K562 (cell line): ENCODE measurements at regions not wholly inside any gene's neighbourhood (a gene's known extent, or its start where the extent isn't known, plus 50 kb on each side); places are given as distances from the start of the nearest gene placed in this dataset.

Experiments used
- ATAC-seq: fragments of 200-7000 bp; cut with Tn5 transposase; 3 replicates; pipeline ENCODE4 v1.9.1; 2020; ENCODE audit warnings: moderate library complexity
- BruUV-seq: library from RNA; stranded (reverse); fragments of 400-500 nt; replicated peaks from 2 replicates; lab custom pipeline; 2021; lab: Mats Ljungman, UMichigan
- CTCF ChIA-PET: fragments of 300-600 bp; formaldehyde crosslinking; extraction: SDS; loops from one replicate; lab custom pipeline; 2021; ENCODE audit warnings: low intra/inter-chr PET ratio; lab: Yijun Ruan, JAX
- POLR2A ChIA-PET: fragments of 300-600, 350-650 bp; sonication (Branson Sonifier 250); formaldehyde crosslinking; extraction: SDS; loops from one replicate; lab custom pipeline; 2021; ENCODE audit warnings: antibody characterized with exemption, inconsistent platforms; lab: Yijun Ruan, JAX
- DNase-seq, 4 experiments: peaks; one replicate each; pipeline versions ENCODE4 v3.0.0 to v3.0.0-alpha.2; 2011 to 2018; ENCODE audit warnings: low spot score in 3 of 4, mixed read lengths in 3 of 4; ENCODE audit errors: extremely low read depth in 1 of 4
- FAIRE-seq: peaks from 2 replicates; lab custom pipeline; 2011; peaks lifted over from hg19 to GRCh38; lab: Jason Lieb, UNC
- H2AFZ ChIP-seq: 2 replicates; pipeline ENCODE4 v1.6.0; 2011; ENCODE audit warnings: low read depth, low read length, control low read depth, inconsistent platforms
- H3K27ac ChIP-seq: fragments of 200-600 bp; 3 replicates; pipeline ENCODE4 v1.8.0; 2011; ENCODE audit warnings: low read depth, mild to moderate bottlenecking, control low read depth, inconsistent platforms, low read length, moderate library complexity, mixed read lengths; ENCODE audit errors: extremely low read depth
- H3K27me3 ChIP-seq, 2 experiments: fragments of 300-600 bp in 1 of 2; 2 replicates in 1 of 2; 3 replicates in 1 of 2; pipeline versions ENCODE4 v1.6.0 to v1.8.0; 2011; ENCODE audit warnings: inconsistent platforms in 2 of 2, low read length in 2 of 2, mild to moderate bottlenecking in 1 of 2, mixed read lengths in 1 of 2, moderate library complexity in 1 of 2; ENCODE audit not compliant: control insufficient read depth in 2 of 2, insufficient read depth in 2 of 2
- H3K36me3 ChIP-seq: fragments of 300-600 bp; 3 replicates; pipeline ENCODE4 v1.8.0; 2011; ENCODE audit warnings: mild to moderate bottlenecking, low read length, inconsistent platforms; ENCODE audit not compliant: control insufficient read depth, insufficient read depth
- H3K4me1 ChIP-seq, 2 experiments: fragments of 200-600 bp in 1 of 2; replicated peaks in 1 of 2; 2 replicates in 1 of 2; 3 replicates in 1 of 2; pipeline versions ENCODE4 v1.5.1 to v1.8.0; 2011; ENCODE audit warnings: inconsistent platforms in 2 of 2, low read length in 2 of 2, mild to moderate bottlenecking in 1 of 2, mixed read lengths in 1 of 2, moderate library complexity in 1 of 2; ENCODE audit not compliant: control insufficient read depth in 2 of 2, insufficient read depth in 2 of 2
- H3K4me2 ChIP-seq: 2 replicates; pipeline ENCODE4 v1.6.1; 2011; ENCODE audit warnings: low read length, control low read depth, inconsistent platforms, mixed read lengths; ENCODE audit not compliant: insufficient read depth
- H3K4me3 ChIP-seq: fragments of 200-600 bp; sonication (generic), shearing (Covaris generic); 2 replicates; pipeline ENCODE4 v1.5.1; 2016; ENCODE audit warnings: control low read depth, inconsistent platforms
- H3K79me2 ChIP-seq: fragments of 200-600 bp; 3 replicates; pipeline ENCODE4 v1.8.0; 2011; ENCODE audit warnings: low read length, inconsistent platforms; ENCODE audit not compliant: control insufficient read depth, insufficient read depth
- H3K9ac ChIP-seq, 2 experiments: 2 replicates each; pipeline versions ENCODE4 v1.6.0 to v1.6.1; 2011; ENCODE audit warnings: low read depth in 2 of 2, low read length in 2 of 2, control low read depth in 1 of 2, inconsistent platforms in 1 of 2, mild to moderate bottlenecking in 1 of 2, mixed read lengths in 1 of 2; ENCODE audit not compliant: insufficient read depth in 1 of 2
- H3K9me1 ChIP-seq: one replicate; pipeline ENCODE4 v1.6.0; 2011; ENCODE audit warnings: inconsistent platforms, mild to moderate bottlenecking, low read length, moderate library complexity; ENCODE audit not compliant: control insufficient read depth, insufficient read depth
- H3K9me3 ChIP-seq: replicated peaks from 2 replicates; pipeline ENCODE4 v1.5.1; 2011; ENCODE audit warnings: low read depth, low read length, inconsistent platforms; ENCODE audit not compliant: control insufficient read depth, insufficient read depth
- H4K20me1 ChIP-seq: replicated peaks from 2 replicates; pipeline ENCODE4 v1.6.1; 2011; ENCODE audit warnings: low read length, inconsistent platforms, mixed read lengths; ENCODE audit not compliant: control insufficient read depth, insufficient read depth
- CBX1 ChIP-seq: sonication (generic); IDR thresholded peaks from 2 replicates; pipeline ENCODE4 v1.6.1; 2016; ENCODE audit warnings: antibody characterized with exemption, low read depth, mild to moderate bottlenecking
- CHD1 ChIP-seq: fragments of 200-600 bp; sonication (generic); IDR thresholded peaks from one replicate; pipeline ENCODE4 v1.6.1; 2012; ENCODE audit warnings: mild to moderate bottlenecking, moderate library complexity, low read length, inconsistent platforms
- CHD2 ChIP-seq: IDR thresholded peaks from 2 replicates; pipeline ENCODE4 v1.6.1; 2011; ENCODE audit warnings: low read depth, low read length
- CTBP1 ChIP-seq: fragments of 450-650 bp; IDR thresholded peaks from 2 replicates; pipeline ENCODE4 v1.6.1; 2016; ENCODE audit warnings: borderline replicate concordance
- CTCF ChIP-seq, 3 experiments: IDR thresholded peaks in 2 of 3; conservative IDR thresholded peaks in 1 of 3; 2 replicates each; pipeline ENCODE4 v1.5.1; 2011 to 2012; ENCODE audit warnings: low read length in 3 of 3, mild to moderate bottlenecking in 3 of 3, control low read depth in 2 of 3, improper control_type of control experiment in 1 of 3, inconsistent platforms in 1 of 3, low read depth in 1 of 3, mixed read lengths in 1 of 3, moderate library complexity in 1 of 3; ENCODE audit not compliant: insufficient read depth in 2 of 3
- ELF2 ChIP-seq: fragments of 250-450 bp; sonication (Bioruptor Pico); IDR thresholded peaks from 2 replicates; pipeline ENCODE4 v1.5.0; 2021; ENCODE audit warnings: mild to moderate bottlenecking
- HINFP ChIP-seq: fragments of 450-650 bp; conservative IDR thresholded peaks from 2 replicates; pipeline ENCODE4 v1.6.1; 2016; ENCODE audit warnings: missing genetic modification characterization, low read depth, mild to moderate bottlenecking, control low read depth, missing compliant biosample characterization
- MAFF ChIP-seq: IDR thresholded peaks from 2 replicates; pipeline ENCODE4 v1.6.1; 2012; ENCODE audit warnings: low read length, improper control_type of control experiment
- MAFG ChIP-seq: fragments of 450-650 bp; conservative IDR thresholded peaks from 2 replicates; pipeline ENCODE4 v1.6.1; 2016; ENCODE audit warnings: missing genetic modification characterization, missing compliant biosample characterization
- PHF21A ChIP-seq: fragments of 450-650 bp; IDR thresholded peaks from 2 replicates; pipeline ENCODE4 v1.6.1; 2017; ENCODE audit warnings: low read depth, borderline replicate concordance
- PML ChIP-seq: IDR thresholded peaks from 2 replicates; pipeline ENCODE4 v1.6.1; 2012; ENCODE audit warnings: low read length, inconsistent platforms
- RAD21 ChIP-seq, 2 experiments: fragments of 250-450 bp in 1 of 2; fragments of 450-650 bp in 1 of 2; sonication (Bioruptor Pico) in 1 of 2; formaldehyde crosslinking in 1 of 2; IDR thresholded peaks in 1 of 2; conservative IDR thresholded peaks in 1 of 2; 2 replicates each; pipeline versions ENCODE4 v1.4.0 to v1.8.0; 2020 to 2022; ENCODE audit warnings: mild to moderate bottlenecking in 2 of 2, moderate library complexity in 1 of 2
- SP1 ChIP-seq: sonication (generic); formaldehyde crosslinking; IDR thresholded peaks from 2 replicates; pipeline ENCODE4 v1.8.1; 2022; ENCODE audit warnings: mild to moderate bottlenecking, missing genetic modification reagents
- SRSF9 ChIP-seq: fragments of 200-400 bp; formaldehyde crosslinking; IDR thresholded peaks from 2 replicates; pipeline ENCODE4 v1.6.1; 2017; ENCODE audit warnings: low read depth, low read length, borderline replicate concordance
- U2AF1 ChIP-seq: fragments of 200-400 bp; formaldehyde crosslinking; optimal IDR thresholded peaks from 2 replicates; pipeline ENCODE3; 2017; ENCODE audit warnings: mild to moderate bottlenecking, low read depth, low read length, moderate library complexity
- ZNF444 ChIP-seq: fragments of 250-450 bp; sonication (Bioruptor Pico); IDR thresholded peaks from 2 replicates; pipeline ENCODE4 v1.4.0; 2020; ENCODE audit warnings: mild to moderate bottlenecking, moderate library complexity
- ZNF609 ChIP-seq: sonication (generic); formaldehyde crosslinking; IDR thresholded peaks from 2 replicates; pipeline ENCODE4 v1.8.1; 2023; ENCODE audit warnings: missing genetic modification reagents, mild to moderate bottlenecking, borderline replicate concordance
- WGBS: fragments of 100-300 bp; shearing (Covaris generic); methylation state at CpG from one replicate; pipeline ENCODE4 v1.1.6; 2016; ENCODE audit warnings: low coverage, mixed read lengths; ENCODE audit not compliant: insufficient coverage; ENCODE audit errors: missing lambda C conversion rate; 5-methylcytosine and 5-hydroxymethylcytosine counted together
- in situ Hi-C: fragments of 300-500 bp; cut with MboI; formaldehyde crosslinking; loops from 4 replicates; pipeline ENCODE4 v1.15.0; 2018; ENCODE audit warnings: inconsistent platforms, mixed read lengths
- intact Hi-C: fragments of 100-400 bp; cut with micrococcal nuclease; formaldehyde crosslinking; loops from 2 replicates; pipeline ENCODE4 v1.14.2; 2022

- WGBS, result 13% methylated on average over 2 of the region's 2 CpGs
- no peak for FAIRE-seq
- DNase-seq, result no peak
- Histone ChIP-seq H3K9me3 (no peaks in the 10 kb centered on the region), H3K36me3 (no peaks in the 10 kb centered on the region), H2AFZ (no peak overlapping the region), H3K9me1 (no peaks in the 10 kb centered on the region), H3K27me3 (no peaks in the 10 kb centered on the region), H3K4me2 (no peak overlapping the region), H4K20me1 (no peaks in the 10 kb centered on the region), H3K27ac (no peak overlapping the region), H3K9ac (no peak overlapping the region), H3K79me2 (no peaks in the 10 kb centered on the region), H3K4me3 (no peak overlapping the region), H3K4me1 (peaks cover 0 to 6% of the 10 kb centered on the region in 2 experiments; a peak in 2 of 5 replicates)
- ChIA-PET POLR2A (interaction anchor here (2.0 kb wide), 1 partner anchor 10 kb away, joined by 5 read pairs; no protein-coding TSS in a partner anchor), CTCF (no interaction called here)
- in situ Hi-C loops (no loop called here), intact Hi-C loops (no loop called here)
- no peak for ATAC-seq
- no TSS peak for BruUV-seq
- TF ChIP-seq CHD2 (no peak), MAFF (no peak), HINFP (tag) (no peak), CHD1 (no peak), RAD21 (CRISPR knock-in tag; conservative IDR thresholded peaks at IDR 0.05 in 1 of 2, IDR thresholded peaks at IDR 0.05 in 1 of 2) (no peak), CTCF (IDR thresholded peaks at IDR 0.05 in 2 of 3, conservative IDR thresholded peaks at IDR 0.05 in 1 of 3; ENCODE audit: insufficient read depth in 2 of 3, low read depth in 1 of 3, low read length in 3 of 3) (no peak), PHF21A (no peak), ELF2 (CRISPR knock-in tag) (no peak), ZNF444 (CRISPR knock-in tag) (no peak), MAFG (tag) (no peak), ZNF609 (CRISPR knock-in tag) (no peak), U2AF1 (no peak), SP1 (CRISPR knock-in tag) (no peak), CTBP1 (no peak), CBX1 (no peak), PML (no peak), SRSF9 (no peak)
Measured at GRCh38 chr11:91825777-91826176, 398.8 kb upstream of the FAT3 start.
